ENCODE measurements at regions not wholly inside any gene's neighbourhood (a gene's known extent, or its start where the extent isn't known, plus 50 kb on each side); places are given as distances from the start of the nearest gene placed in this dataset.

- DNase-seq (ENCODE audit: low read depth, low spot score) = no peak
- Histone ChIP-seq H3K36me3 (ENCODE audit: insufficient read depth, low read length) (no peaks in the 10 kb centered on the region), H3K9me3 (ENCODE audit: low read depth, low read length) (no peaks in the 10 kb centered on the region), H3K4me3 (no peak overlapping the region), H3K9ac (ENCODE audit: insufficient read length) (no peak overlapping the region), H3K27ac (no peak overlapping the region)
- TF ChIP-seq POLR2AphosphoS5 (IDR thresholded peaks at IDR 0.05; ENCODE audit: borderline replicate concordance, low read depth, low read length) (no peak), EZH2 (IDR thresholded peaks at IDR 0.05) (no peak), FOXP2 (optimal IDR thresholded peaks at IDR 0.05; ENCODE audit: control extremely low read depth, extremely low read length, insufficient read depth) (no peak)
Observed at GRCh38 chr18:47605093-47605492, 325.4 kb downstream of the SMAD2 start.

GRCh38 chr18:47604021-47604420, 326.4 kb downstream of the SMAD2 start:
- TF ChIP-seq POLR2AphosphoS5 (IDR thresholded peaks at IDR 0.05; ENCODE audit: borderline replicate concordance, low read depth, low read length) (no peak), EZH2 (IDR thresholded peaks at IDR 0.05) (no peak), FOXP2 (optimal IDR thresholded peaks at IDR 0.05; ENCODE audit: control extremely low read depth, extremely low read length, insufficient read depth) (no peak)
- no peak for DNase-seq (ENCODE audit: low read depth, low spot score)
- Histone ChIP-seq H3K9me3 (ENCODE audit: low read depth, low read length) (no peaks in the 10 kb centered on the region), H3K36me3 (ENCODE audit: insufficient read depth, low read length) (no peaks in the 10 kb centered on the region), H3K4me3 (no peak overlapping the region), H3K27ac (no peak overlapping the region), H3K9ac (ENCODE audit: insufficient read length) (no peak overlapping the region)

GRCh38 chr18:47603158-47603557, 327.3 kb downstream of the SMAD2 start:
- Histone ChIP-seq H3K27ac (no peak overlapping the region), H3K36me3 (ENCODE audit: insufficient read depth, low read length) (no peaks in the 10 kb centered on the region), H3K4me3 (no peak overlapping the region), H3K9me3 (ENCODE audit: low read depth, low read length) (no peaks in the 10 kb centered on the region), H3K9ac (ENCODE audit: insufficient read length) (no peak overlapping the region)
- no peak for TF ChIP-seq FOXP2 (optimal IDR thresholded peaks at IDR 0.05; ENCODE audit: control extremely low read depth, extremely low read length, insufficient read depth)
- no peak for DNase-seq (ENCODE audit: low read depth, low spot score)

GRCh38 chr18:47602273-47602897, 328.1 kb downstream of the SMAD2 start:
- Histone ChIP-seq H3K9ac (ENCODE audit: insufficient read length) (no peak overlapping the region), H3K9me3 (ENCODE audit: low read depth, low read length) (no peaks in the 10 kb centered on the region), H3K27ac (no peak overlapping the region), H3K36me3 (ENCODE audit: insufficient read depth, low read length) (no peaks in the 10 kb centered on the region), H3K4me3 (no peak overlapping the region)
- TF ChIP-seq POLR2AphosphoS5 (IDR thresholded peaks at IDR 0.05; ENCODE audit: borderline replicate concordance, low read depth, low read length) (no peak), FOXP2 (optimal IDR thresholded peaks at IDR 0.05; ENCODE audit: control extremely low read depth, extremely low read length, insufficient read depth) (no peak), EZH2 (IDR thresholded peaks at IDR 0.05) (no peak)
- DNase-seq (ENCODE audit: low read depth, low spot score) = no peak

GRCh38 chr18:47601581-47602272, 328.7 kb downstream of the SMAD2 start:
- Histone ChIP-seq H3K9me3 (ENCODE audit: low read depth, low read length) (no peaks in the 10 kb centered on the region), H3K9ac (ENCODE audit: insufficient read length) (no peak overlapping the region), H3K27ac (no peak overlapping the region), H3K36me3 (ENCODE audit: insufficient read depth, low read length) (no peaks in the 10 kb centered on the region), H3K4me3 (no peak overlapping the region)
- TF ChIP-seq FOXP2 (optimal IDR thresholded peaks at IDR 0.05; ENCODE audit: control extremely low read depth, extremely low read length, insufficient read depth) (no peak), POLR2AphosphoS5 (IDR thresholded peaks at IDR 0.05; ENCODE audit: borderline replicate concordance, low read depth, low read length) (no peak), EZH2 (IDR thresholded peaks at IDR 0.05) (no peak)
- DNase-seq (ENCODE audit: low read depth, low spot score) = no peak

- no peak for TF ChIP-seq FOXP2 (optimal IDR thresholded peaks at IDR 0.05; ENCODE audit: control extremely low read depth, extremely low read length, insufficient read depth)
- no peak for TF ChIP-seq EZH2 (IDR thresholded peaks at IDR 0.05)
- TF ChIP-seq POLR2AphosphoS5 (IDR thresholded peaks at IDR 0.05; ENCODE audit: borderline replicate concordance, low read depth, low read length) = no peak
- no peak for DNase-seq (ENCODE audit: low read depth, low spot score)
- no peak overlapping the region for H3K4me3 ChIP-seq
- H3K36me3 ChIP-seq (ENCODE audit: insufficient read depth, low read length) = no peaks in the 10 kb centered on the region
- no peak overlapping the region for H3K9ac ChIP-seq (ENCODE audit: insufficient read length)
- H3K9me3 ChIP-seq (ENCODE audit: low read depth, low read length) = no peaks in the 10 kb centered on the region
- no peak overlapping the region for H3K27ac ChIP-seq
Observed at GRCh38 chr18:47595831-47596501, 334.5 kb downstream of the SMAD2 start.

GRCh38 chr18:47594621-47595086, 335.8 kb downstream of the SMAD2 start:
- TF ChIP-seq FOXP2 (optimal IDR thresholded peaks at IDR 0.05; ENCODE audit: control extremely low read depth, extremely low read length, insufficient read depth) = no peak
- no peak for TF ChIP-seq POLR2AphosphoS5 (IDR thresholded peaks at IDR 0.05; ENCODE audit: borderline replicate concordance, low read depth, low read length)
- TF ChIP-seq EZH2 (IDR thresholded peaks at IDR 0.05) = no peak

GRCh38 chr18:47593744-47594472, 336.6 kb downstream of the SMAD2 start:
- no peak for DNase-seq (ENCODE audit: low read depth, low spot score)
- TF ChIP-seq POLR2AphosphoS5 (IDR thresholded peaks at IDR 0.05; ENCODE audit: borderline replicate concordance, low read depth, low read length) = no peak
- no peak for TF ChIP-seq FOXP2 (optimal IDR thresholded peaks at IDR 0.05; ENCODE audit: control extremely low read depth, extremely low read length, insufficient read depth)
- TF ChIP-seq EZH2 (IDR thresholded peaks at IDR 0.05) = no peak

More at GRCh38 chr18:47594621-47595086, 335.8 kb downstream of the SMAD2 start:
- peak; percentile 14 for DNase-seq (ENCODE audit: low read depth, low spot score)
- Histone ChIP-seq H3K36me3 (ENCODE audit: insufficient read depth, low read length) (no peaks in the 10 kb centered on the region), H3K4me3 (peak overlapping the region; percentile 44), H3K27ac (no peak overlapping the region), H3K9ac (ENCODE audit: insufficient read length) (no peak overlapping the region), H3K9me3 (ENCODE audit: low read depth, low read length) (no peaks in the 10 kb centered on the region)

More at GRCh38 chr18:47593744-47594472, 336.6 kb downstream of the SMAD2 start:
- Histone ChIP-seq H3K36me3 (ENCODE audit: insufficient read depth, low read length) (no peaks in the 10 kb centered on the region), H3K9ac (ENCODE audit: insufficient read length) (no peak overlapping the region), H3K27ac (no peak overlapping the region), H3K9me3 (ENCODE audit: low read depth, low read length) (no peaks in the 10 kb centered on the region), H3K4me3 (0 out of 2 replicates have a peak overlapping the region, but pooled peaks have one; percentile 33)
